ENCODE measurements at regions not wholly inside any gene's neighbourhood (a gene's known extent, or its start where the extent isn't known, plus 50 kb on each side); places are given as distances from the start of the nearest gene placed in this dataset.

GRCh38 chr10:108840944-108841343 lies 1082.4 kb downstream of the XPNPEP1 start:
- no peak for DNase-seq (ENCODE audit: low read depth)
- in situ Hi-C loops (cut with HindIII; ENCODE audit: low pct_unique_long_range_greater_than_20kb, low sequenced_read_pairs), result no loop called here

GRCh38 chr10:108836362-108836761 lies 1086.9 kb downstream of the XPNPEP1 start:
- in situ Hi-C loops (cut with HindIII; ENCODE audit: low pct_unique_long_range_greater_than_20kb, low sequenced_read_pairs), result no loop called here
- DNase-seq (ENCODE audit: low read depth), result no peak

GRCh38 chr10:108822026-108822425 lies 1101.3 kb downstream of the XPNPEP1 start:
- in situ Hi-C loops (cut with HindIII; ENCODE audit: low pct_unique_long_range_greater_than_20kb, low sequenced_read_pairs), result no loop called here
- DNase-seq (ENCODE audit: low read depth), result no peak

- no peak for DNase-seq (ENCODE audit: low read depth)
- in situ Hi-C loops (cut with HindIII; ENCODE audit: low pct_unique_long_range_greater_than_20kb, low sequenced_read_pairs), result no loop called here
Observed at GRCh38 chr10:108819302-108819701, 1104.0 kb downstream of the XPNPEP1 start.

GRCh38 chr10:108817584-108817983 lies 1105.7 kb downstream of the XPNPEP1 start:
- in situ Hi-C loops (cut with HindIII; ENCODE audit: low pct_unique_long_range_greater_than_20kb, low sequenced_read_pairs), result no loop called here
- DNase-seq (ENCODE audit: low read depth), result no peak

- no peak for DNase-seq (ENCODE audit: low read depth)
- in situ Hi-C loops (cut with HindIII; ENCODE audit: low pct_unique_long_range_greater_than_20kb, low sequenced_read_pairs), result no loop called here
Observed at GRCh38 chr10:108817135-108817534, 1106.2 kb downstream of the XPNPEP1 start.

GRCh38 chr10:108812906-108813305 lies 1110.4 kb downstream of the XPNPEP1 start:
- in situ Hi-C loops (cut with HindIII; ENCODE audit: low pct_unique_long_range_greater_than_20kb, low sequenced_read_pairs), result no loop called here
- DNase-seq (ENCODE audit: low read depth), result no peak

- no peak for DNase-seq (ENCODE audit: low read depth)
- in situ Hi-C loops (cut with HindIII; ENCODE audit: low pct_unique_long_range_greater_than_20kb, low sequenced_read_pairs), result no loop called here
Observed at GRCh38 chr10:108812296-108812695, 1111.0 kb downstream of the XPNPEP1 start.

GRCh38 chr10:108808228-108808627 lies 1115.1 kb downstream of the XPNPEP1 start:
- in situ Hi-C loops (cut with HindIII; ENCODE audit: low pct_unique_long_range_greater_than_20kb, low sequenced_read_pairs), result no loop called here
- no peak for DNase-seq (ENCODE audit: low read depth)

GRCh38 chr10:108801775-108802517 lies 1121.4 kb downstream of the XPNPEP1 start:
- no peak for DNase-seq (ENCODE audit: low read depth)
- in situ Hi-C loops (cut with HindIII; ENCODE audit: low pct_unique_long_range_greater_than_20kb, low sequenced_read_pairs), result no loop called here

- no peak for DNase-seq (ENCODE audit: low read depth)
- in situ Hi-C loops (cut with HindIII; ENCODE audit: low pct_unique_long_range_greater_than_20kb, low sequenced_read_pairs), result no loop called here
Observed at GRCh38 chr10:108801220-108801619, 1122.1 kb downstream of the XPNPEP1 start.

- in situ Hi-C loops (cut with HindIII; ENCODE audit: low pct_unique_long_range_greater_than_20kb, low sequenced_read_pairs), result no loop called here
- DNase-seq (ENCODE audit: low read depth), result no peak
Observed at GRCh38 chr10:108797573-108797972, 1125.7 kb downstream of the XPNPEP1 start.

- no peak for DNase-seq (ENCODE audit: low read depth)
- in situ Hi-C loops (cut with HindIII; ENCODE audit: low pct_unique_long_range_greater_than_20kb, low sequenced_read_pairs), result no loop called here
Observed at GRCh38 chr10:108791794-108792474, 1131.4 kb downstream of the XPNPEP1 start.

GRCh38 chr10:108791030-108791429 lies 1132.3 kb downstream of the XPNPEP1 start:
- in situ Hi-C loops (cut with HindIII; ENCODE audit: low pct_unique_long_range_greater_than_20kb, low sequenced_read_pairs), result no loop called here
- no peak for DNase-seq (ENCODE audit: low read depth)

- in situ Hi-C loops (cut with HindIII; ENCODE audit: low pct_unique_long_range_greater_than_20kb, low sequenced_read_pairs), result no loop called here
- no peak for DNase-seq (ENCODE audit: low read depth)
Observed at GRCh38 chr10:108789919-108790318, 1133.4 kb downstream of the XPNPEP1 start.

GRCh38 chr10:108789336-108789735 lies 1134.0 kb downstream of the XPNPEP1 start:
- no peak for DNase-seq (ENCODE audit: low read depth)
- in situ Hi-C loops (cut with HindIII; ENCODE audit: low pct_unique_long_range_greater_than_20kb, low sequenced_read_pairs), result no loop called here

- no peak for DNase-seq (ENCODE audit: low read depth)
- in situ Hi-C loops (cut with HindIII; ENCODE audit: low pct_unique_long_range_greater_than_20kb, low sequenced_read_pairs), result no loop called here
Observed at GRCh38 chr10:108788891-108789290, 1134.4 kb downstream of the XPNPEP1 start.

GRCh38 chr10:108787932-108788331 lies 1135.4 kb downstream of the XPNPEP1 start:
- DNase-seq (ENCODE audit: low read depth), result no peak
- in situ Hi-C loops (cut with HindIII; ENCODE audit: low pct_unique_long_range_greater_than_20kb, low sequenced_read_pairs), result no loop called here

- in situ Hi-C loops (cut with HindIII; ENCODE audit: low pct_unique_long_range_greater_than_20kb, low sequenced_read_pairs), result no loop called here
Observed at GRCh38 chr10:108785011-108785410, 1138.3 kb downstream of the XPNPEP1 start.

GRCh38 chr10:108784534-108784933 lies 1138.8 kb downstream of the XPNPEP1 start:
- in situ Hi-C loops (cut with HindIII; ENCODE audit: low pct_unique_long_range_greater_than_20kb, low sequenced_read_pairs), result no loop called here

More at GRCh38 chr10:108785011-108785410, 1138.3 kb downstream of the XPNPEP1 start:
- no peak for DNase-seq (ENCODE audit: low read depth)

More at GRCh38 chr10:108784534-108784933, 1138.8 kb downstream of the XPNPEP1 start:
- no peak for DNase-seq (ENCODE audit: low read depth)
